OCI-LY3 (cell line): ENCODE measurements at regions not wholly inside any gene's neighbourhood (a gene's known extent, or its start where the extent isn't known, plus 50 kb on each side); places are given as distances from the start of the nearest gene placed in this dataset.

ENCODE experiments used
- EZH2phosphoT487 ChIP-seq: fragments of 200-600 bp; shearing (Covaris generic); IDR thresholded peaks from 2 replicates; pipeline ENCODE4 v1.6.1; 2018; ENCODE audit warnings: antibody characterized with exemption, mixed run types, low read depth
- TF ChIP-seq, protein P1 (sequence below): fragments of 200-600, 300-600 bp; sonication (generic); IDR thresholded peaks from 2 replicates; pipeline ENCODE4 v1.5.1; 2014; ENCODE audit warnings: antibody characterized with exemption, low read length, low read depth

DNA sequence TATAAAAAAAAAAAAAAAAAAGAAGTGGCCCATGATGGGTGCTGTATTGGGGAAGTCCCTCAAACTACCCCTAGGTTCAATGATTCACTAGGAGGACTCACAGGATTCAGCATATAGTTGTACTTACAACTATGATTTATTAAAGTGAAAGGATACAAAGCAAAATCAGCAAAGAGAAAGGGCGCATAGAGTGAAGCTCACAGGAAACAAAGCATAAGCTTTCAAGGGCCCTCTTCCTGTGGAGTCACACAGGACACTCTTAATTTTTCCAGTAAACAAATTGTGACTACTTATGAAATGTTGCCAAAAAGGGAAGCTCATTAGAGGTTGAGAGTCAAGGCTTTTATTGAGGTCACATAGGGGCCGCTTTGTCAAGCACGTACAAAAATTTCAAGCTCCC, 153.7 kb upstream of the GAP43 start:
- TF ChIP-seq, protein P1, sequence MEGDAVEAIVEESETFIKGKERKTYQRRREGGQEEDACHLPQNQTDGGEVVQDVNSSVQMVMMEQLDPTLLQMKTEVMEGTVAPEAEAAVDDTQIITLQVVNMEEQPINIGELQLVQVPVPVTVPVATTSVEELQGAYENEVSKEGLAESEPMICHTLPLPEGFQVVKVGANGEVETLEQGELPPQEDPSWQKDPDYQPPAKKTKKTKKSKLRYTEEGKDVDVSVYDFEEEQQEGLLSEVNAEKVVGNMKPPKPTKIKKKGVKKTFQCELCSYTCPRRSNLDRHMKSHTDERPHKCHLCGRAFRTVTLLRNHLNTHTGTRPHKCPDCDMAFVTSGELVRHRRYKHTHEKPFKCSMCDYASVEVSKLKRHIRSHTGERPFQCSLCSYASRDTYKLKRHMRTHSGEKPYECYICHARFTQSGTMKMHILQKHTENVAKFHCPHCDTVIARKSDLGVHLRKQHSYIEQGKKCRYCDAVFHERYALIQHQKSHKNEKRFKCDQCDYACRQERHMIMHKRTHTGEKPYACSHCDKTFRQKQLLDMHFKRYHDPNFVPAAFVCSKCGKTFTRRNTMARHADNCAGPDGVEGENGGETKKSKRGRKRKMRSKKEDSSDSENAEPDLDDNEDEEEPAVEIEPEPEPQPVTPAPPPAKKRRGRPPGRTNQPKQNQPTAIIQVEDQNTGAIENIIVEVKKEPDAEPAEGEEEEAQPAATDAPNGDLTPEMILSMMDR: no peak
- no peak for TF ChIP-seq EZH2phosphoT487
